NOMO-1 (cell line): ENCODE measurements at regions not wholly inside any gene's neighbourhood (a gene's known extent, or its start where the extent isn't known, plus 50 kb on each side); places are given as distances from the start of the nearest gene placed in this dataset.

Experiments
- DNase-seq, 2 experiments: peaks; one replicate each; lab custom pipeline; 2025; ENCODE audit not compliant: unreplicated experiment in 2 of 2; lab: John Stamatoyannopoulos, UW

DNA sequence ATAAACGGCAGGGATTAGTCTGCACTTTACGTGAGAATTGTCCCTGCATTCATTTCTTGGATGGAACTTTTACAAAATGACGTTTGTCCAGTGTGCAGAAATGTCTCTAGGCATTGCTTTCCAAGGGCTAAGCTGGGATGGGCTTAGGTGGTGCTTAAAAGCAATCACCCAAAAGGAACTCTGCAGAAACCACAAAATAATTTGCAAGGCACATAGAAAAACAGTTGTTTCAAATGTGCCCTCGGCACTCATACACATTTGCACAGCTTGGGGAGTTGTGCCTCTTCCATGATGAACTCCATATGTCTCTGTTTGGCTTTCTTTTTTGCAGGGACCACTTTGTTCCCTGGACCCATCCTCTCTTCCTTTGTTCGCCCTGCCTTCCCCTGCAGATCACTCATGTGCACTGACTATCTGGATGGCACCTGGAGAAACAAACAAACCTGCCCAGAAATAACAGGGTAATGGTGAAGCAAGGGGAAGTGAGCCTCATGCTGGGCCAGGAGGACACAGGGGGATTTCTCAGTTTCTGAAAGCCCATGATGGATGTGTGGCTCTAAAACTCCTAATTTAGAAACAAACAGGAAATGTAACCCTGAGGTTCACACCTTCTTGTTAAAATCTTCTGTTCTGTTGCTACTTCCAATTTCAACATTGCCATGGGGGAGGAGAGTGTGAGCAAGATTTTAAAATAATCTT lies 150.2 kb downstream of the SNX19 start:
- no peak for DNase-seq

DNA sequence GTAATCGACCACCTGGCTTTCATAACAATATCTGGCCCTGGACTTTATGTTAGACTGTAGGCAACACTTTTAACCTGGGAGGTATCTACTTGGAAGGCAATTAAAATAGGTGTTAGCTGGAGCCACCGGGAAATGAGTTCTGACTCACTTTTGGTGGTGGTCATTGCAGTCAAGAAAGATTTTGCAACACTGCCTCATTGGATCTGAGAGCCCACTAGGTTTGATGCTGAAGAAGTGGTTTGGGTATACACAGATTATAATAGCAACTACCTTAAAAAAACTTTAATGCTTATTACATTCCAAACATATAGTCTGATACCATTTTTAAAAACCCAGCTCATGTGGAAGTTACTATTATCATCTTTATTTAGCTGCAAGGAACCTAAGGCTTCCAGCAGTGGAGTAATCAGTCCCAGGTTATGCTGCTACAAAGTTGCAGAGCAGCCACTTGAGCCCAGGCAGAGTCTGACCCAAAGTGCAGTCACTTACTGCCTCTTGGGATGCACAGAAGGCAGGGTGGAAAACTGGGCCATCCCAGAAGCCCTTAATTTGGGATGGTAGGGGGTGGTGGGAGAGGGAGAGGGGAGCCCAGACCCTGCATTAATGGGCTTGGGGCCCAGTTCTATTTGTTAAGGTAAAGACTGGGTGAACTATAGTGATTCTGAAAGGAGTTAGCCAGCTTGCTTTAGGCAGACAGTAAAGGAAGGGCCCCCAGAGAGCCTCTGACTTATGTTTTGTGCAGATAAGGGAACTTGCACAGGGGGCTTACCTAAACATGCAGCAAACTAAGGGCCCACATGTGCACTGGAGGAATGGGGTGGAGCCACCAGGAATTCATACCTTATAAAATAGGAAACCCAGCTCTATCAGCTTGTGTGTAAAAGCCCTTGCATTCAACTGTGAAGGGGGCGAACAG lies 149.4 kb downstream of the SNX19 start:
- DNase-seq, result no peak

DNA sequence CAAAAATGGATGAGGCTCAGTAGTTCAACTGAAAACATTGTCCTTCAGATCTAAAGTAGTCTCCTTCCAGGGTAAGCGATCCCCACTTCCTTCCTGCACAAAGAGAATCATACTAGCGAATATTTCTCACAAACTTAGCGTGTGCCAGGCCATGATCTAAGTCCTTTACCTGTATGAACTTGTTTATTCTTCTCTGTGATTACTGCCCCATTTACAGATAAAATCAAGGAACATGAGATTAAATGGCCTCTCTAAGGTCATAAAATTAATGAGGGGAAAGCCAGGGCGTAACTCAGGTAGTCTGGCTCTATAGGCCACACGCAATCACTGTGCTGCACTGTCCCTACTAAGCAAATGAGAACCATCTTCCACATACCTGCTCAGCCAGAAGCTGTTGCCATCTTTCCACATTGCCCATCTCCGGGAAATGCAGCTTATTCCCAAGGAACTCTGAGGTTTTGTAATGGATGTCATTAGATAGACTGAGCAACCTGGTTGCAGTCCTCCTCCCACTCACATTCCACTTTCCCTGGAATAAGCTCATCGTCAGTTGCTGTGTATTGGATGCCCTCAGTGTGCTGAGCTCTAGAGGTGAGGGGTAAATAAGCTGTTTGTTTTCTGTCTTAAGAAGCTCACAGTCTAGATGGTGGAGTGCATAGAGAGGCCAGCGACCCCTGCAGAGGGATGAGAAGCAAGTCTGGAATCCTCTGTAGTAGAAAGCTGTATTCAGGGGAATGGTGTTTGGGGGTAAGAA lies 146.3 kb downstream of the SNX19 start:
- DNase-seq, result no peak

DNA sequence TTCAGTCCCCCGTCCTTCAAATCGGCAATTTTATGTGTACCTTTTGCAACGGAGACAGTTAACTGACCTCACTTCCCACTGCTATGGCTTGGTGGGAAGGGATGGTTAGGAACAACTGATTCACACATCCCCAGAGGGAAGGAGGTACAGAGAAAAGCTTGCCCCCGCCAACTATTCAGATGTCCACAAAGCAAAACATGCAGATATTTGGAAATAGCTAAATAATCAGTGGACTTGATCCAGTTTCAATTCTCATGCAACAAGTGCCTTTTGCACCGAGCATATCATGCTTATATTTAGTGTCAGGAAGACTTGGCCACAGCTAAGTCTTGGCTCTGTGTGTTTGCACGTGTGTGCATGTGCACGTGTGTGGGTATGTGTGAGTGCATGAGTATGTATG lies 144.6 kb downstream of the SNX19 start:
- DNase-seq, result no peak

DNA sequence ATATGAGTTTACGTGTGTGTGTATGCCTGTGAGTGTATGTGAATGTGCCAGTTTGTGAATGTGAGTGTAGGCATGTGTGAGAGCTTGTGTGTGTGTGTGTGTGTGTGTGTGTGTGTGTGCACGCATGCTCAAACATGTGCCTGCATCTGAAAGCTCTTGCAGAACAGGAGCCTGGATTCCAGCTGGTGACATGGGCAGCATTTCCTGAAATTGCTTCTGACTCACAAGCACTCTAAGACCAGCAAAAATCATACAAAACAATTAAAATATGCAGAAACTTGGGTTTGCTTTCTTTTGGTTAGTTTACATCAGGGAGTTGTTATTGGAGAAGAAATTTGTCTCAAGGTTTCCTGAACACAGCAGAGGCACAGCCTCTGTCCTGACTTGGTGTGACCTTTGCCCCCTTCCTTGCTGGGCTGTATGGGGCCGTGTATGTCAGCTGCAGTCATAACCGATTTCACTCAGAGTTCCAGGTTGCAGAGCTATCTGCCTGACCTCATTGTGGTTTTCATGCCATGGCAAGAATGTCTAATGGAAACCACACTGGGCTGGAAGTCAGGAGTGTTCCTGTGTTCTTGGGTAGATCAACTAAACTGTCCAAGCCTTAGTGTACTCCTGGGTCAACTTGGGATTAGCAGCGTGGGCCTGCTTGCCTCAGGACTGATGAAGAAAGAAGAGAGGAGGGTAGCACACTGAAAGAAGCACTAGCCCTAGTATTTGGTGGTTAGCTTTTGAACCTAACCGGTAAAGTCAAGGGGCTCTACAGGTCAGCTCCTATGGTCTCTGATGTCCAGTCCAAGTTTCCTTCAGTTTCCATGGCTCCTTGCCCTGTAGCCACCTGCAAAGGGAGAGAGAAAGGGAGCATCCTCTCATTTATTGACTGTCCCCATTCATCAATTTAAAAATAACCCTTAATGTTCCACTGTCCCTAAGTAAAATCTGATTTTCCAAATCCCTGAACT lies 143.7 kb downstream of the SNX19 start:
- no peak for DNase-seq

DNA sequence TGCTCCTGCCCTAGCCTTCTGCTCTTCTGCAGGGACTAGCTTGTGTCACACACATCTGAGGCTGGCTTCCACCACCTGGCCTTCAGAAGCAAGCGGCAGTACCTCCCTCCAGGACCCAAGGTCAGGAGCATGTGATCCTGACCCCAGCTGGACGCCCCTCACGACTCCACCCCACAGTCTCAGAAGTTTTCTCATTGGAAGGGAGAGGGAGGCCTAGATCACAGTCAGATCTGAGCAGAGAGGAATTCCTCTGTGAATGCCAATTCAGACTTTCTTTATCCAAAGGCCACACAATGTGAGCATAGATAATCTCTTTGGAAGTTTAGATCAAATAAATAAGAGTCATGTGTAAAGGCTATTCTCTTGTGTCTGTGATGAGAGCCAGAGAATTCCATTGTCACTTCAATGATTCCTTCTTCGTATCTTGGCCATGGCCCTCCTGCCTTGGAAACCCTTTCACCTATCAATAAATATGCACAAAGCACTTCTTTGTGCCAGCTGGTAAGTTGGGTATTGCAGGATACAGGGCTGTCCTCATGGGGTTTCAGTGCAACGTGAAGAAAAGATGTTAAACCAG lies 142.9 kb downstream of the SNX19 start:
- no peak for DNase-seq

DNA sequence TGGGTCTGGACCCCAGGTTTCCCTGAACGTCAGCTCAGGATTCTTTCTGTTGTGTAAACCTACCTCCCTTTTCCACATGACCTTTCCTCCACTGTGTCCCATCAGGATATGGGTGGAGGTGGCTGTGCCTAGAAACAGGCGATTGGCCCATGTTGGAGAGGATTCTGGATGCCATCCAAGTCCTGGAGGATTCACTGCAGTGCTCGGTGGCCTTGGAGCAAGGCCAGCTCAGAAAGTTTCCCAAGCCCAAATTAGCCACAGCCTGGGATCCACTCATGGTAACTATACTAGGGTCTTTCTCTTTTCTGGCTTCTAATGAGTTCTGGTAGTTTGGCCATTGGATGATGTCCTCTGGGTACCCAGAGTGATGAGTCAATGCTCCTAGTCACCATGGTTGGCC lies 141.6 kb downstream of the SNX19 start:
- DNase-seq, result no peak

DNA sequence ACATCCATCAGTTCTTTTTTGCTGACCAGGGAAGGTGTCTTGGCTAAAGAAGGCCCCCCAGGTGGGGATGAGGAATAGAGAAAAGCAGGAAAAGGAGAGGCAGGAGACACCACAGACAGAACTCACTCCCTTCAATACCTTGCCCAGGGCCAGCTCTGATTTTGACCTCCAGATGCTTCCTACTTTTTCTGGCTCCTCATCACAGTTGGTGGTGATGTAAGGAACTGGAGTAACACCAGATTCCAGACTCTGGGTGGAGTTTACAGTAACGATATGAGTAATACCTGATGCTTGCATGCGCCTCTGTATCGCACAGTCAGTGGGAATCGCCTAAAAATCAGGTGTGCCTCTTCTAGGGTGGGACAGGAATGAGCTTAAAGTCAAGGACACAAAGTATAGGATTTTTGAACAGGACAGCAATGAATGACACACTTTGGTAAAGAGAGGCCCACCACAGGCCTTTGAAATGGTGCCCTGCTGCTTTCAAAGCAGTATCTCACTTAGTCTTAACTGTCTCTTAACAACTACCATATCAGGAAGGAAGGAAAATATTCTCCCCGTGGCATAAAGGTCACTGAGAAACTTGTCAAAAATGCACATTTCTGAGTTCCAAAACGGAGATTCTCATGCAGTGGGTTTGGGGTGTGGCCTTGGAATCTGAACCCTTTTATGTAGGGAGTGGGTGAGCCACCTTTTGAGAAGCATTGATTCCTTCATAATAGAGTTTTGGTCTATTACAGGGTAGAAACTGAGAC lies 140.8 kb downstream of the SNX19 start:
- no peak for DNase-seq

DNA sequence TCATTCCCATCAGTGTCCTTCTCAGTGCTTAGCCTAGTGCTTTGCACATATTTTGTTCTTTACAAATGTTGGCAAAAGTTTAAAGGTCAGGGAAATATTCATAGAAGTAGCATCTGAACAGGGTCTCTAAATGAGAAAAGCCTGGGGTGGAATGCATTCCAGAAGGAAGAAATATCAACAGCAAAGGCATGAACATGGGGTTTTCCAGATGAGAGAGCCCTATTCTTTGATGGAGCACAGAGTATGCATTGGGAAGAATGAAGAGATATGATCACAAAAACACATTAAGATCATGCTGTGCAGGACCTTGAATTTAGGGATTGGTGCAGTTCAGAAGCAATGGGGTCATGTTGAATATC lies 140.2 kb downstream of the SNX19 start:
- no peak for DNase-seq

DNA sequence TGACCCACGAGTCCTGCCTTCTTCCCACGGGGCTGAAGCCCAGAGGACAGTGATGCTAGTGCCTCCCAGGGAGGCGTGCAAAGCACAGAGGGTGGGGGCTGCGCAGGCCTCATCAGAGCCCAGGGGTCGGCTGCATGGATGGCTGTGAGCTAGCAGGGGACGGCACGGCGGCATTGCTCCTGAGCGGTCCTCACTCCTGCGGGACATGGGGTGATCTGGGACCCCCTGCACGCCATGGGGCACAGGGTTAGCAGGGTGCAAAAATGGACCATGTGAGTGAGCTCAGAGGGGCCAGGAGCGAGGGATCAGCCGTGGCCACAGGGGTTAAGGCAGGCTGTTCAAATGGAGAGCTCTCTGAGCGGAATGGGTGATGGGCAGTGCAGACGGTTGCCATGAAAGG lies 138.3 kb downstream of the SNX19 start:
- no peak for DNase-seq

DNA sequence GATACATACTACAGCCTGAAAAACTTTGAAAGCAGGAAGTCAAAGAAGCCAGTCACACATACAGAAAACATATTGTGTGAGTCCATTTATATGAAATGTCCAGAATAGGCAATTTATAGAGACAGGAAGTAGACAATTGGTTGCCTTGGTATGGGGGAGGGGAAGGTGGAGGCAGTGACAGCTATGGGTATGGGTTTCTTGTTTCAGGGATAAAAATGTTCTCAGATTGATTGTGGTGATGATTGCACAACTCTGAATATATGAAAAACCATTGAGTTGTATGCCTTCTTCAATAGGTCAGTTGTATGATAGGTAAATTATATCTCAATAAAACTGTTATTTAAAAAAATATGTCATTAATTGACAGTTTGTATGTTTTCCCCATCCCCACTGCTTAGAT lies 137.6 kb downstream of the SNX19 start:
- DNase-seq, result no peak

DNA sequence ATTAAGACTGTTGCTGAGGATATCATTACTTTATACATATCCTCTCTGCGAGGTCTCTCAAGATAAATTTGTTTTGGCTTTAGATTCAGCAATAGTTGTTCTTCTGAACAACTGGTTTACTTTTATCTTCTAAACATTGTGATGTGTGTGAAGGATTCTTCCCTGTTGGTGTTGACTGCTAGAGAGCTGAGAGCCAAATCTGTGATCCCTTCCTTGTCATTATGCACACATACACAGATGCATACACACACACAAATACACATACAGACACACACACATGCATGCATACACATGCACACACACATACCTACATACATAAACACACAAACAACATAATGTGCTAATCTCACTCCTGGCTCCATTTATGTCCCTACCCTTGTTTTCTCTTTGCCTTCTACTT lies 137.0 kb downstream of the SNX19 start:
- DNase-seq, result no peak

DNA sequence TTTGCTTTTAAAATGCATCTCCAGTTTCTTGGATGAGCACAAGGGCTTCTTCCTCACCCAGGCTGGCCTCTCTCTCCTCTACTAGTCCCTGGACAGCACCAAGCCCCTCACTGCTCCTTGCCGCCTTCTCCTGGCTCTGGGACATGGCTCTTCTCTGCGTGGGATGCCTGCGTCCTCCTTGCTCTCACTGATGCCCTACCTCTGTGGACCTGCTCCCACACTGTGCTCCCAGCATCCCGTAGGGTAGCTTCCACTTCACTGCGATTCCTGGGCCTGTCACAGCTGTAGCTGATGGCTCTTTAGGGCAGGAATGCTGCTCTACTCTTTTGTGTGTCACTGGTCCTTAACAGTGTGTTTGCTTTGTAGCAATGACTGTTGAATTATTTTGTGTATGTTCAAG lies 136.3 kb downstream of the SNX19 start:
- no peak for DNase-seq

DNA sequence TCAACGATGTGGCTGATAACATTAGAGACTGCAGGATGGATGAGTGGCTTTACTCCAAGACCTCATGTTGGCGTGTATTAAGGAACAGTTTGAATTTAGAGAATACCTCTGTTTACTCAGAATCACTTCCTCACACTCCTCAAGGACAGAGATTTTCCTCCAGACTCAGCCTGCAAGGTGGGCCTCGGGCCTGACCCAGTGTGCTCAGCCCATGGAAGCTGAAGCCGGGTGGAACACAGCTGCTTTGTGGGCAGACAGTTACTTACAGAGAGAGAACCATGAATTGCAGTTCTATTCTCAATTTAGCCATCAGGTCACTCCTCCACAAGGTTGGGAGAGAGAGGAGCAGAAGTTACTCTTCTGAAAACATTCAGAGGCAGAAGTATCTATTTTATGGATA lies 135.8 kb downstream of the SNX19 start:
- DNase-seq, result no peak

DNA sequence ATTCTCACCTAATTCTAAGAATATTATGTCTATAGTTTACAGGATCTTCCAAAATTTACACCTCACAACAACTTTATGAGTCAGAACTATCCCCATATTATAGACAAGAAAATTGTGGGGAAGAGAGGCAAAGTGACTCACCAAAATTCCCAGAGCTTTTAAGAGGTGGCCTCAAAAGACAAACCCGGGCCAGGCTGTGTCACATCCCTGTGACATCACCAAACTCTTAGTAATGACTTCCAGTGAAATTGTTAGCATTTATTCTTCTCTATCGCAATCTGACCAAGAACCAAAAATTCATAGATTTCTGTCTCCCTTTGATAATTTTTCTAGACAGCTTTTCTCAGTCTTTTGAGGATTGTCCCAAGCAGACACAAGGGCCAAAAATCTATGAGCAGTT lies 134.3 kb downstream of the SNX19 start:
- no peak for DNase-seq

DNA sequence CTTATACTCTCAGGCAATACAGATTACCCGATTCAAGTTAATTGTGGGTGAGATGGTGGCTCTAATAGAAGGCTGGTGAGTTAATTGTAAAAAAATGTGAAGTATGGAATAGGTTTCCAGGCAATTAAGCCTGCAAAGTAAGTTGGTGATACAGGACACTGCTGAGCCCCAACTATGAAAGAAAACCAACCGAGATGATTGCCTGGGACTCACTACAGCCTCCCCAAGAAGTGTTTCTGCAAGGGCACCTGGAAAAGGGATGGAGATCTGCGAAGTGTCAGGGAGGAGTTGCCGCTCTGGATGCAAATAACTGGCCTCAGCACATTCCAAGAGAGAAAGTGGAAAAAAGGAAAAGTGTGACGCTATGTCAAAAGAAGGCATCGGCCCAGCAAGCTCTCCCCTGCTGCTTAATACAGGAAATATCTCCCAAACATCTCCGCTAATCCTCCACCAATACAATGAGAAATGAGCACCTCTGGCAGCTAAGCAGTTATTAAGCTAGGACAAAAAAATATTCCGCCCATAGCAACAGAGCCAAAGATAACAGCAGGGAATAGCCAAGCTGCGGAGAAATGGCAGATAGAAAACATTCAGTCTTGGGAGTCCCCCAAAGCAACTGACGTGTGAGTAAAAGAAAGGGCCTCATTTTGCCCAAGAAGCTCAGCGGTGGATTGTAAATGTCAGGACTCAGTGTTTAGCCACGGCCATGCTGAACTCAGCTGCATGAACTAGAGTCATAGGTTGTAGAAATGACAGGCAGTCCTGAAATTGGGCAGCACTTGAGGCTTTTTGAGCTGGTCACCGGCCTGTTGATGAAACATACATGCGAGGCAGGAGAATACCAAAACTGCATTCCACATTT lies 133.7 kb downstream of the SNX19 start:
- DNase-seq, result no peak

DNA sequence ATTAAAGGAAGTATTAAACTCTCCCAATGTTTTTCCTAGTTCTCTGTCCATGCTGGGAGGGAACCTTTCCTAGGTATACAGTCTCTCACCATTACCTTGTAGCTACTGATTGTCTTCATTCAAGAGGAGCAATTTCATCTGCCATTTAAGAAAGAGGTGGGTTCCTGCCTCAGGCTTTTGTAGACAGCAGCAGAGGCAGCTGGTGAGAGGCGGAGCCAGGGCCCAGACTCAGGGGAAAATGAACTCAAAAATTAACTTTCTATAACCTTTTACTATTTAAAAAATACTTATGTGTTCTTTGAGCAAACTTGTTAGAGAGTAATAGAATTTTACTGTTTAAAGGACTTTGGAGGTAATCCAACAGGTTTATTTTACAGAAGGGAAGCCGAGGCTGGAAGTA lies 133.0 kb downstream of the SNX19 start:
- no peak for DNase-seq

DNA sequence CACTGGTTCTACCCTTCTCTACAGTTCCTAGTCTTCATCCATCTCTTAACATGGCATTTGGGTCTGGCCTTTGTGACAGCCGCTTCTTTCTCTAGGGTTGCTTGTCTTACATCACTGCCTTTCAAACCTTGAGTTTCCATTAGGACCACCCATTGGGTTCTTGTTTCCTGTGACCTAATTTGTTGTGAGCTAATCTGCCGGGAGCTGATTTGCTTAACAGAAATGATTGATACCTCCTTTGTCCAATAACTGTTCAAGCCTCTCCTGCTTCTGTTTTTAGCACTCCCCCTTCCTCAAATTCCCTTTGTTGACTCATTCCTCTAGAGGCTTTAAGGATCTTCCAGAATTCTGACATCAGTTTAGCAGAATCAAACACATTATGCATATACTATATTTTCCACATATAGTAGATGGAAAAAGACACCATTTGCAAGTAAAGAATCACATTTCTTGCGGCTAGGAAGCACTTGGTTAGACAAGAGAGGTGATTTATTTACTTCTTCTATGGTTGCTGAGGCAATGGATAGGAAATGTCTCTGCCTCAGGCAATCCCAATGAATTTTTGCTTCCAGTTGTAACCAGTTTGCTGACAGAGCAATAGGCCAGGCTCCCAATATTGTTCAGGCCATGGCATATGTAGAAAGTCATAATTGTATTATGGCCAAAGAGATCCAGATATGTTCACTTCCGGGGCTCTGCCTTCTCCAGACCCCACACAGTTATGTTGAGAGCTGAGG lies 130.7 kb downstream of the SNX19 start:
- DNase-seq, result no peak
